MG63 (cell line): ENCODE measurements at regions not wholly inside any gene's neighbourhood (a gene's known extent, or its start where the extent isn't known, plus 50 kb on each side); places are given as distances from the start of the nearest gene placed in this dataset.
"Not testable (repeated sequence)": the region's sequence is repeated elsewhere in the genome, so short reads cannot be mapped to it uniquely, and the experiment has no call there.

Experiments
- DNase-seq: peaks from one replicate; pipeline ENCODE4 v3.0.0-alpha.2; 2020
- H3K27me3 ChIP-seq: fragments of 250-450 bp; sonication (Bioruptor Pico); 2 replicates; pipeline ENCODE4 v1.5.1; 2020; ENCODE audit warnings: mild to moderate bottlenecking, moderate library complexity
- H3K36me3 ChIP-seq: fragments of 250-450 bp; sonication (Bioruptor Pico); 2 replicates; pipeline ENCODE4 v1.5.1; 2020; ENCODE audit warnings: mild to moderate bottlenecking, moderate library complexity
- H3K4me3 ChIP-seq: fragments of 250-450 bp; sonication (Bioruptor Pico); 2 replicates; pipeline ENCODE4 v1.5.1; 2020; ENCODE audit warnings: mild to moderate bottlenecking, moderate library complexity
- H3K9me3 ChIP-seq: fragments of 250-450 bp; sonication (Bioruptor Pico); 2 replicates; pipeline ENCODE4 v1.5.1; 2020; ENCODE audit warnings: mild to moderate bottlenecking, moderate library complexity

DNA sequence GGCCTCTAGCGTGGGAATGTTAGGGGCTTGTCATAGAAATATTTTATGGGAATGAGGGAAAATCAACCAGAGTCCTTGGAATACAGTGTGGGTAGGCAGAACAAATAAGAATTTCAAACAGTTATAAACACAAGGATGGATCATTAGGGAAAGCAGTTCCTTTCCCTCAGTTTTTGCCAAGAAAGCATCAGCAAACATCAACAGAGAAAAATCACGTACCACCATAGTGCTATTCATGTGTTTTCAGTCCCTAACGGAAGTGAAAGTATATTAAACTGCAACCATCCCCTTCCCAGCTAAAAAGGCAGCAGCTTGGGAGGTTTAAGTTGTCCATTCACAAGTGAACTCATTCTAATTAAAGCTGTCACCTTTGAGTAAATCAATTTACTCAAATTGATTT is 334.4 kb upstream of the PCDH18 start:
- no peaks in the 10 kb centered on the region for H3K27me3 ChIP-seq
- H3K9me3 ChIP-seq, result no peaks in the 10 kb centered on the region
- no peak overlapping the region for H3K4me3 ChIP-seq
- H3K36me3 ChIP-seq, result no peaks in the 10 kb centered on the region
- no peak for DNase-seq

DNA sequence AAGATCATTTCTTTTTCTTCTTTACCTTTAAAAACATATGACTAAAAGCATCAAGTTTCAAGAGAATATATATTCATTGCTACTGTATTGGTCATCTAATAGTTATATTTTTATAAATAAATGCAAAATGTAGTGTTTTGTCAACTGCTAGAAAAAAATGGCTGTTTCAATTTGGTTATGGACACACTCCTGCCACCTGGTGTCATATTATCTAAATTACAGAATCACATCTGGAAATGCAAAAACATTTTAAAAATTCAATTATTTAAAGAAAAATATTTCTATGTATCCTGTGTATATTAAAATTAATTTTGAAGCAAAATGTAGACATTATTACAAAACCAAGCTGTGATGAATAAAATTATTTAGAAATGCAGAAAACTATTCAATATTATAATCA is 329.4 kb upstream of the PCDH18 start:
- Histone ChIP-seq H3K9me3 (no peaks in the 10 kb centered on the region), H3K27me3 (no peaks in the 10 kb centered on the region), H3K36me3 (no peaks in the 10 kb centered on the region), H3K4me3 (no peak overlapping the region)
- no peak for DNase-seq

DNA sequence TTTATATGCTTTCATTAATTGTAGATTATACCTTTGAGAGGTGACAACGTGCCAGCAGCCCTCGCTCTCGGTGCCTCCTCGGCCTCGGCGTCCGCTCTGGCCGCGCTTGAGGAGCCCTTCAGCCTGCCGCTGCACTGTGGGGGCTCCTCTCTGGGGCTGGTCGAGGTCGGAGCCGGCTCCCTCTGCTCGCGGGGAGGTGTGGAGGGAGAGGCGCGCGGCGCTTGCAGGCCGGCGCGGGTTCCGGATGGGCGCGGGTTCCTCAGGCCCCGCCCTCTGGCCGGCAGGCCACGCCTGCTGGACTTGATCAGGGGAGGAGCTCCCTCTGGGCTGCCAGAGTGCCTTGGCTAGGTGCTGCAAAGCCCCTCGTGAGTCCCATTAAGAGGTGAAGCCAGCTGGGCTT is 321.1 kb upstream of the PCDH18 start:
- Histone ChIP-seq H3K4me3 (no peak overlapping the region), H3K9me3 (peaks cover 3% of the 10 kb centered on the region; the same call in 1 of the 2 replicates), H3K27me3 (no peaks in the 10 kb centered on the region), H3K36me3 (no peaks in the 10 kb centered on the region)
- DNase-seq, result no peak

DNA sequence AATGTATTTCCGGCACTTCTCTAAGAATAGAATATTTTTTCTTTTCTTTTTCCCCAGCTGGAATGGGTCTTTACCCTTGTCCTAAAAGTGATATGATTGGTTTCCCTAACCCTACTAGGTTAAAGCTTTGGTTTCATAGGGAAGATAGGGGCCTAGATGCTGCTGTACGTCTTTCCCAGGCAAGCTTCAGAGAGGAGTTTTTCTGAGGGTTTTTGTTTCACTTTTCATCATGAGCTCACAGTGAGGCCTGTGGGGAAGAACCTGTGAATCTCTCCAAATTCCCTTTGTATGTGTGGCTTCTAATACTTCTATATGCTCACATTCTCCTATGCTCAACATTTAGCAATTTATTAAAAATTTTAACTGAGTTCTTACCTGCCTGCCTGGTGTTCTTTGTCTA is 320.0 kb upstream of the PCDH18 start:
- H3K27me3 ChIP-seq, result no peaks in the 10 kb centered on the region
- H3K4me3 ChIP-seq, result no peak overlapping the region
- no peak for DNase-seq
- H3K9me3 ChIP-seq, result peaks cover 3% of the 10 kb centered on the region; the same call in 1 of the 2 replicates
- no peaks in the 10 kb centered on the region for H3K36me3 ChIP-seq

DNA sequence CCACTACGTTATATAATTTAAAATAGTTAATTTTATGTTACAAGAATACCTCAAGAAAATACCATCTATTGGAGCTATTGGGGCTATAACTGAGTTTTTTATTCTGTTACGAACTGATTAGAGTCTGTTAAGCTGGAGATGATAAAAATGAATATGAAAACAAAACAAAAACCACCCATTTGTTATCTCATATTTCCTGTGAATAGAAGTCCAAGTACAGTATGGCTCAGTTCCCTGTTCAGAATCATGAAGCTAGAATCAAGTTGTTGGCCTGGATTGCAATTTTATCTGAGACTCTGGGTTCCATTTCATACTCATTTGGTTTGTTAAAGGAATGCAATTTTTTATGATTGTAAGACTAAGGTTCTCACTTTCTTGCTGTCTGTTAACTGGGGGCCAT is 319.1 kb upstream of the PCDH18 start:
- Histone ChIP-seq H3K4me3 (no peak overlapping the region), H3K9me3 (peaks cover 3% of the 10 kb centered on the region; the same call in 1 of the 2 replicates), H3K27me3 (no peaks in the 10 kb centered on the region), H3K36me3 (no peaks in the 10 kb centered on the region)
- no peak for DNase-seq

DNA sequence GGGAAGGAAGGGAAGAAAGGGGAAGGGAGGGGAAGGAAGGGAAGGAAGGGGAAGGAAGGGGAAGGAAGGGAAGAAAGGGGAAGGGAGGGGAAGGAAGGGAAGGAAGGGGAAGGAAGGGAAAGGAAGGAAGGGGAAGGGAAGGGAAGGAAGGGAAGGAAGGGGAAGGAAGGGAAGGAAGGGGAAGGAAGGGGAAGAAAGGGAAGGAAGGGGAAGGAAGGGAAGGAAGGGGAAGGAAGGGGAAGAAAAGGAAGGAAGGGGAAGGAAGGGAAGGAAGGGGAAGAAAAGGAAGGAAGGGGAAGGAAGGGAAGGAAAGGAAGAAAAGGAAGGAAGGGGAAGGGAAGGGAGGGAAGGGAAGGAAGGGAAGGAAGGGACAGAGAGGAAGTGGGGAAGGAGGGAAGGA is 295.7 kb upstream of the PCDH18 start:
- H3K9me3 ChIP-seq, DNase-seq, H3K4me3 ChIP-seq, H3K27me3 ChIP-seq, H3K36me3 ChIP-seq: not testable (repeated sequence)

DNA sequence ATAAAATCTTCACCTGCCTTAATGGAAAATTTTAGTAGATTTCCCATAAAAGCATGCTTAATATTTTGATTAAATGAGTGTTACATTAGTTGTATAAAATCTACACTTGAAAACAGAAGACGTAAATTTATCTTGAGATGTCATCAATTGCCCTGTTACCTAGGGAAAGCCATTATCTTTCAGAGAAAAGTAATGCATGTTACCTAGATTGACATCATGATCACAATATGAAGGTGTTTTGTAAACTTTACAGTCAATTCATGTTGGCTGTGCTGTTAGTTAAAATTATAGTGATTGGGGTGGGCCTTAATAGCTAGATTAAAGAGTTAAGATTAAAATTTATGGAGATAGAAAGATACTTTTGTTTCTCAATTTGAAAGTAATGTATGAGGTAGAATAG is 293.2 kb upstream of the PCDH18 start:
- no peaks in the 10 kb centered on the region for H3K9me3 ChIP-seq
- H3K27me3 ChIP-seq, result no peaks in the 10 kb centered on the region
- H3K4me3 ChIP-seq, result no peak overlapping the region
- H3K36me3 ChIP-seq, result no peaks in the 10 kb centered on the region
- DNase-seq, result no peak

DNA sequence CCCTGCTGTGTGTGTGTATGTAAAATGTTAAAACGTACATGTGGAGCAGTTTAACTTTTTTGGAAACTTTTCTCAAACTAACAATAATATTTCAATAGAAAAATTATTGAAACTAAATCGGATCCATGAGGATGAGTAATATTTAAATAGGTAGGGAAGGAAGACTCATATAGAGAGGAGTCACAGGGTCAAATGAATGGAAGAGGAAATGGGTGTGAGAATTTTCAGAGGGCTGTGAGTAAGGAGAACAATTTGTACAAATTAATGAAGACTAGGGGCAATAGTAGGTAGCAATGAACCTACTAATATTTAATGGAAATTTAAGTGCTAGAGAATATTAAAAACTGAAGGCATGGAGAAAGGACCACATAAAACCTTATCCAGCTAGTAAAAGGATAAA is 290.7 kb upstream of the PCDH18 start:
- Histone ChIP-seq H3K9me3 (no peaks in the 10 kb centered on the region), H3K27me3 (no peaks in the 10 kb centered on the region), H3K4me3 (no peak overlapping the region), H3K36me3 (no peaks in the 10 kb centered on the region)
- DNase-seq, result no peak

DNA sequence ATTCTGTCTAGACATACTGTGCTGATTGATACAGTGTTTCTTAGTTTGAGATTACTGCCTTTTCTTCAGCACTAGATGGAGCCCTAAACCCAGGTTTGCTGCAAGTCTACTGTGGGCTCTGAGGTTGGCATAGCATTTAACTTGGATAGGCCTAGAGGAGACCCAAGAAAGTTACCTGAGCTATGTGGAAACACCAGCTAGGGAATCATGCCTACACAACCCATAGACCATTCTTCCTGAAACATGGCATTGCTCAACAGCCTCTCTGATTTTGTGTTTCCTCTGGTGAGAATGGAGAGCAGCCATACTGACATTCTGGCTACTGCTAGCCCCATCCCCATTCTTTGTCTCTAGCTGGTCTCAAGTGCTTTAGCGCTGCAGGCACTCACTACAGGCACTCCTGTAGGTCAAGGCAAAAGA is 287.7 kb upstream of the PCDH18 start:
- Histone ChIP-seq H3K36me3 (no peaks in the 10 kb centered on the region), H3K9me3 (no peaks in the 10 kb centered on the region), H3K27me3 (no peaks in the 10 kb centered on the region), H3K4me3 (no peak overlapping the region)
- DNase-seq, result no peak

DNA sequence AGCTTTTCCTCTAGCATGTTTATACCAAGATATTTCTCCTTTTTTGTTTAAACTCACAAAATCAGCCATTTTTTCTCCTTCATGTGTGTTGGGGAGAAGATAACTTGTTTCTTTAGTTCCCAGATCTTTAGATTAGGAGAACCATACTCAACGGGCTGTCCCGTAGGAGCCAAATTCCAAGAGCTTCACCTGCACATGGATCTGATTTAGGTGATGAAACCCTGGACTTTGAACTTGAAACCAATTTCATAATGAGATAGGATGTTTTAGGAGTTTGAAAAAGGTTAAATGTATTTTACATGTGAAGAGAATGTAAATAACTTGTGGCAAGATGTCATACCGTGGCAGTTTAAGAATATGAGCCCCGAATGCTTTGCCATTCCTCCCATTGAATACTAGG is 280.0 kb upstream of the PCDH18 start:
- H3K36me3 ChIP-seq, result no peaks in the 10 kb centered on the region
- H3K9me3 ChIP-seq, result no peaks in the 10 kb centered on the region
- DNase-seq, result no peak
- H3K27me3 ChIP-seq, result no peaks in the 10 kb centered on the region
- H3K4me3 ChIP-seq, result no peak overlapping the region

DNA sequence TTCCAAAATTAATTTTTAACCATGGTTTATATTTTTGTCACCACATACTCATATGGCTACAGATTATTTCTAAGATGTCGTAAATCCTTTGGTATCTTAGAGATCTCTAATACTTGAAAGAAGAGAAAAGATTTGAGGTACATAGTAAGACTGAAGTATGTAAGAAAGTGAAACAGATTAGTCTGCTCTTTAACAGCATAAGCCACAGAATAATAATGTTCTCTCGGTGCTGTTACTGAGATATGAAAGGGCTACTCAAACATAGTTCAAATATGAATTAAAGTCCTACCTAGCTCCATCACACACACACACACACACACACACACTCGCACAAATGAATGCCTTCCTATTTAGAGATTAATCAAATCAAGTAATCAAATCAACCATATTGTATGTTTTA is 274.1 kb upstream of the PCDH18 start:
- DNase-seq, result no peak
- no peaks in the 10 kb centered on the region for H3K9me3 ChIP-seq

DNA sequence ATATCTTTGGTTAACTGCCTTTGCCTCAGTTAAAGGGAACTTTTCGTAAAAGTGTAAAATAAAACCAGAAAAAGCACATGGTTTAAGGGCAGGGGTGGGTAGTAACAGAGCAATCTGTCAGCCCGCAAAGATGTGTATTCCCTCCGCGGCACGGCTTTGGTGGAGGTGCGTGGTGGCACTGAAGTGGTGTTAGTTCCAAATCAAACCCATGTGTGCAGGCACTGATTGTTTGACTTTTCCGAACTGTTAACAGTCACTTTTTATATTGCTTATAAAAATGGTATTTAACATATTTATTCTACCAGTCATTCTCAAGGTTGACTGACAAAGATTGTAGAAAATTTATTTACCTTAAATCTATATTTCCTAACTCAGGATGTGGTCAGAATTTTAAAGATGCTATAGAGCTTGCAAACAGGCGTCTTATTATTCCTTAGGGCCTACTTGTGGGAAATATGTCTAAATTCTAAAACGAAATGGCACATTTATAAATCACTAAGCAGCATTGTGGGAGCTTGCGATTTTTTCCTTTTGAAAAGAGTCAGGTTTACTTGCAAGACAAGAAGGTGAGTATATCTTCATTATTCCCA is 272.7 kb upstream of the PCDH18 start:
- no peak for DNase-seq
- Histone ChIP-seq H3K36me3 (no peaks in the 10 kb centered on the region), H3K9me3 (no peaks in the 10 kb centered on the region), H3K27me3 (no peaks in the 10 kb centered on the region), H3K4me3 (no peak overlapping the region)

More for the DNA sequence above, 274.1 kb upstream of the PCDH18 start:
- H3K27me3 ChIP-seq, result no peaks in the 10 kb centered on the region
- H3K4me3 ChIP-seq, result no peak overlapping the region
- no peaks in the 10 kb centered on the region for H3K36me3 ChIP-seq

DNA sequence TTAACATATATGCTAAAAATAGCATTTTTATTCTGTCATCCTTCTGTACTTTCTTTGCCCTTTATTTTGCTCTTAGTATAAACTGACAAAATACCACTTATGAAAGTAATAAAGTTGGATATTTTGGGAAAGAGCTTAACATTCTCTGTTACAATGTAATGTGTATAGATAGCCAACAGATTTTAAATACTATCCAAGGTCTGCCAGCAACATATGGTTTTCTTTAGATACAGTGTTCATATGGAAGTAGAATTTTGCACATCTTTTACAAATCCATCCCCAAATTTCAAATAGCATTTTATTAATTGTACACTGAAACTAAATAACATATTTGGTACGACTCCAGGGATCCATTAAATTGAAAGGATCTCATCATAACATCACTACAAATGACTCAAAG is 268.6 kb upstream of the PCDH18 start:
- DNase-seq, result no peak
- Histone ChIP-seq H3K9me3 (no peaks in the 10 kb centered on the region), H3K36me3 (no peaks in the 10 kb centered on the region), H3K4me3 (no peak overlapping the region), H3K27me3 (no peaks in the 10 kb centered on the region)

DNA sequence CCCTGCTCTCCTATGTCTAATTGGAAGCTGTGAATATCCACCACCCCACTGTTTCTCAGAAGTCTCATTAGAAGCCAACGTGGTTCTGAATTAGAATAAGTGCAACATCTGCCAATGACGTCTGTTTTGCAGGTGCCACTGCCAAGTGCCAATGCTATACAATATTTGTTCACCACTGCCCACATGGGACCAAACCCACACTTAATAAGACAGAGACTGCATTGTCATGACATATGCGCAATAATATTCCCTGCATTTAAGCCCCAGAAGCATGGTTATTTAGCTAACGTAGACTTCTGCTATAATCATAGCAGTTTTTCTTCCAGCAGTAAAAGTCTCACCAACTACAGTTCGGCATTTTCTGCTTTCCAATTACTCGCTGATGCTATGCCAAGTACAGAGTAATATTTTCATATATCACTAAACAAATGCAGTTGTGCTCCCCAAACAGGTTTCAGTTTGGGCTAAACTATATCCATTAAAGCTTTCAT is 262.5 kb upstream of the PCDH18 start:
- peak overlapping the region; percentile 12; the same call in 1 of the 2 replicates for H3K4me3 ChIP-seq
- no peaks in the 10 kb centered on the region for H3K9me3 ChIP-seq
- H3K27me3 ChIP-seq, result no peaks in the 10 kb centered on the region
- no peaks in the 10 kb centered on the region for H3K36me3 ChIP-seq
- peak; percentile 3 for DNase-seq

DNA sequence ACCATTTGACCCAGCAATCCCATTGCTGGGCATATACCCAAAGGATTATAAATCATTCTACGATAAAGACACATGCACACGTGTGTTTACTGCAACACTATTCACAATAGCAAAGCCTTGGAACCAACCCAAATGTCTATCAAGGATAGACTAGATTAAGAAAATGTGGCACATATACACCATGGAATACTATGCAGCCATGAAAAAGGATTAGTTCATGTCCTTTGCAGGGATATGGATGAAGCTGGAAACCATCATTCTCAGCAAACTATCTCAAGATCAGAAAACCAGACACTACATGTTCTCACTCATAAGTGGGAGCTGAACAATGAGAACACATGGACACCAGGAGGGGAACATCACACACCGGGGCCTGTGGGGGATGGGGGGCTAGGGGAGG is 257.0 kb upstream of the PCDH18 start:
- not testable (repeated sequence) for H3K9me3 ChIP-seq, H3K4me3 ChIP-seq, H3K36me3 ChIP-seq, DNase-seq, H3K27me3 ChIP-seq

DNA sequence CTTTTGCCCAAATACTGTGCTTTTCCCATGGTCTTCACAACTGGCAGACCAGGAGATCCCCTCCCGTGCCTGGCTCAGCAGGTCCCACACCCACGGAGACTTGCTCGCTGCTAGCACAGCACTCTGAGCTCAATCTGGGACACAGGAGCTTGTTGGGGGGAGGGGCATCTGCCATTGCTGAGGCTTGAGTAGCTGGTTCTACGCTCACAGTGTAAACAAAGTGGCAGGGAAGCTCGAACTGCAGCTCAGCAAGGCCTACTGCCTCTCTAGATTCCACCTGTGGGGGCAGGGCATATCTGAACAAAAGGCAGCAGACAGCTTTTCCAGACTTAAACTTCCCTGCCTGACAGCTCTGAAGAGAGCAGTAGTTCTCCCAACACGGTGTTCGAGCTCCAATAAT is 251.6 kb upstream of the PCDH18 start:
- DNase-seq, H3K27me3 ChIP-seq, H3K9me3 ChIP-seq, H3K4me3 ChIP-seq, H3K36me3 ChIP-seq: not testable (repeated sequence)

DNA sequence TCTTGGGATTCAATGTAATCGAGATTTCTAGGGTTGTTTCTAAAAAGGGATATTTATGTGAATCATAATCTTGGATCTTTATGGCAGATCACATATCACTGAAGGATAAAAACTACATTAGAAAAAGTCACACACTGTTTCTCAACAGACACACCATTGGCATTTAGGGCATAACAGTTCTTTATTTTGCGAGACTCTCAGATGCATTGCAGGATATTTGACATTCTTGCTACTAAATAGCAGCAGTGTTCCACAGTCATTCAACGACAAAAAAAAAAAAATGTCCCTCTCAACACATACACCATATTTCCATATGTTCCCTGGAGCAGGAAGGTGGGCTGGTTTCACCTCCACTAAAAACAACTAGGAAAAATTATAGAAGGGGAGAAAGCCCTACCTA is 243.4 kb upstream of the PCDH18 start:
- no peak for DNase-seq
- no peak overlapping the region for H3K4me3 ChIP-seq
- H3K27me3 ChIP-seq, result no peaks in the 10 kb centered on the region
- no peaks in the 10 kb centered on the region for H3K36me3 ChIP-seq
- no peaks in the 10 kb centered on the region for H3K9me3 ChIP-seq

DNA sequence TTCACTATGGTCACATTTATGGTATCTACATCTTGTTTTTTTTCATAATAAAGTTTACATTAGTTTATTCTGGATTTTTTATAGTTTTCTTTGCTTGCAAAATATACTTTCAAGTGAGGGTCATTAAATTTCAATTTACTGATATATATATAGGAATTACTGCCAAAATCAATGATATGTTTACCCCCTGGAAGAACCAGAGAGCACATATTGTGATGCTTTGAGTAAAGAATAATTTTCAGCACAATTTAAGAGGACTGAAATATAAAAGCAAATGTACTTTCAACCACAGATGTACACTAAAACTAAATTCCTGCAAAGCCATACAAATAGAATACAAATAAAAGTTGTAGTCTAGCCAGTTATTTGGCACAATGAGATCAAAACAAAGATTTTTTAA is 242.2 kb upstream of the PCDH18 start:
- Histone ChIP-seq H3K4me3 (no peak overlapping the region), H3K27me3 (no peaks in the 10 kb centered on the region), H3K9me3 (no peaks in the 10 kb centered on the region), H3K36me3 (no peaks in the 10 kb centered on the region)
- no peak for DNase-seq

DNA sequence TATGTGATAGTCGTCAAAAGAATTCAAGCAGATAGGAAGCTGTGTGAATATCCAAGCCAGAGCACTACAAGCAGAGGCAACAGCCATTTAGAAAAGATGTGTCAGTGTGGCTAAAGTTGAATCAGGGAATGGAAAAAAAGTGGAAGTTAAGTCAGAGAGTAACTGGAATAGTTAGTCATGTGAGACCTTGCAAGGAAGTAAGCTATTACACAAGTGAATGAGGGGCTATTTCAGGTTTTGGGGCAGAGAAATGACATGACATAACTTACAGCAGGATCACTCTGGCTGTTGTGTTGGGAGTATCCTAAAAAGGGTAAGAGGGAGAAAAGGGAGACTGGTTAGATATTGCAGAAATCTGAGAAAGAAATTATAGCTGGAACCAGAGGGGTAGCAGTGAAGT is 236.6 kb upstream of the PCDH18 start:
- Histone ChIP-seq H3K36me3 (no peaks in the 10 kb centered on the region), H3K9me3 (no peaks in the 10 kb centered on the region), H3K27me3 (no peaks in the 10 kb centered on the region), H3K4me3 (no peak overlapping the region)
- DNase-seq, result no peak
